HEK293 (cell line): ENCODE measurements at regions not wholly inside any gene's neighbourhood (a gene's known extent, or its start where the extent isn't known, plus 50 kb on each side); places are given as distances from the start of the nearest gene placed in this dataset.

ENCODE experiments used
- CTCF ChIA-PET: fragments of 350-600 bp; formaldehyde crosslinking; extraction: SDS; loops from one replicate; lab custom pipeline; 2021; ENCODE audit warnings: antibody characterized with exemption; lab: Yijun Ruan, JAX
- POLR2A ChIA-PET: fragments of 300-600 bp; formaldehyde crosslinking; extraction: SDS; loops from one replicate; lab custom pipeline; 2020; ENCODE audit warnings: antibody characterized with exemption, inconsistent platforms; lab: Yijun Ruan, JAX
- H3K27ac ChIP-seq: fragments of 200-500 bp; sonication (Bioruptor generic); 2 replicates; pipeline ENCODE4 v1.5.1; 2014; ENCODE audit warnings: low read depth, low read length, control low read depth, inconsistent platforms; ENCODE audit errors: extremely low read depth
- H3K36me3 ChIP-seq, 2 experiments: fragments of 200-500 bp in 1 of 2; sonication (Bioruptor generic) in 1 of 2; 1 replicate in 1 of 2; 2 replicates in 1 of 2; pipeline ENCODE4 v1.5.1; 2014 to 2017; ENCODE audit warnings: inconsistent platforms in 2 of 2, low read length in 2 of 2; ENCODE audit not compliant: control insufficient read depth in 2 of 2, insufficient read depth in 1 of 2
- H3K4me1 ChIP-seq: fragments of 200-500 bp; sonication (Bioruptor generic); 2 replicates; pipeline ENCODE4 v1.5.1; 2014; ENCODE audit warnings: mild to moderate bottlenecking, low read length, inconsistent platforms; ENCODE audit not compliant: control insufficient read depth, insufficient read depth
- H3K4me3 ChIP-seq: 2 replicates; pipeline ENCODE4 v1.5.1; 2011; ENCODE audit warnings: low read depth, mild to moderate bottlenecking, control low read depth, low read length, moderate library complexity
- H3K9me3 ChIP-seq: fragments of 200-500 bp; sonication (Bioruptor generic); 2 replicates; pipeline ENCODE4 v1.5.1; 2014; ENCODE audit warnings: low read depth, low read length, inconsistent platforms; ENCODE audit not compliant: control insufficient read depth, insufficient read depth
- ATF2 ChIP-seq: fragments of 450-650 bp; formaldehyde crosslinking; IDR thresholded peaks from 2 replicates; pipeline ENCODE4 v1.5.1; 2016; ENCODE audit warnings: missing biosample characterization, missing genetic modification characterization, low read depth
- BCL11B ChIP-seq: fragments of 450-650 bp; formaldehyde crosslinking; IDR thresholded peaks from 2 replicates; pipeline ENCODE4 v1.5.1; 2016; ENCODE audit warnings: low read depth, missing biosample characterization, missing genetic modification characterization
- EGR2 ChIP-seq: fragments of 450-650 bp; formaldehyde crosslinking; IDR thresholded peaks from 2 replicates; pipeline ENCODE4 v1.5.1; 2016; ENCODE audit warnings: low read depth, missing biosample characterization, missing genetic modification characterization
- GLI2 ChIP-seq: fragments of 450-650 bp; formaldehyde crosslinking; IDR thresholded peaks from 2 replicates; pipeline ENCODE4; 2017; ENCODE audit warnings: missing biosample characterization, missing genetic modification characterization, low read depth, borderline replicate concordance
- PATZ1 ChIP-seq: fragments of 450-650 bp; formaldehyde crosslinking; IDR thresholded peaks from 2 replicates; pipeline ENCODE4 v1.5.1; 2016; ENCODE audit warnings: missing biosample characterization, missing genetic modification characterization
- PRDM10 ChIP-seq: fragments of 450-650 bp; formaldehyde crosslinking; IDR thresholded peaks from 2 replicates; pipeline ENCODE4 v1.5.1; 2016; ENCODE audit warnings: missing biosample characterization, missing genetic modification characterization
- SP2 ChIP-seq: fragments of 450-650 bp; formaldehyde crosslinking; IDR thresholded peaks from 2 replicates; pipeline ENCODE4 v1.5.1; 2016; ENCODE audit warnings: missing biosample characterization, missing genetic modification characterization
- ZBTB11 ChIP-seq: fragments of 450-650 bp; formaldehyde crosslinking; conservative IDR thresholded peaks from 2 replicates; pipeline ENCODE4 v1.5.1; 2016; ENCODE audit warnings: low read depth, missing biosample characterization, missing genetic modification characterization
- ZBTB21 ChIP-seq: fragments of 450-650 bp; formaldehyde crosslinking; IDR thresholded peaks from 2 replicates; pipeline ENCODE4 v1.5.1; 2017; ENCODE audit warnings: missing biosample characterization, missing genetic modification characterization
- ZFHX2 ChIP-seq: fragments of 450-650 bp; formaldehyde crosslinking; conservative IDR thresholded peaks from 2 replicates; pipeline ENCODE4 v1.5.1; 2016; ENCODE audit warnings: missing biosample characterization, missing genetic modification characterization
- ZNF23 ChIP-seq: fragments of 450-650 bp; formaldehyde crosslinking; IDR thresholded peaks from 2 replicates; pipeline ENCODE4 v1.5.1; 2016; ENCODE audit warnings: missing biosample characterization, missing genetic modification characterization, borderline replicate concordance
- ZNF335 ChIP-seq: fragments of 450-650 bp; formaldehyde crosslinking; conservative IDR thresholded peaks from 2 replicates; pipeline ENCODE4 v1.5.1; 2016; ENCODE audit warnings: missing biosample characterization, missing genetic modification characterization
- ZNF362 ChIP-seq: fragments of 450-650 bp; formaldehyde crosslinking; IDR thresholded peaks from 2 replicates; pipeline ENCODE4 v1.5.1; 2016; ENCODE audit warnings: missing biosample characterization, missing genetic modification characterization
- ZNF398 ChIP-seq: fragments of 450-650 bp; formaldehyde crosslinking; IDR thresholded peaks from 2 replicates; pipeline ENCODE4 v1.5.1; 2017; ENCODE audit warnings: missing biosample characterization, missing genetic modification characterization
- ZNF561 ChIP-seq: fragments of 450-650 bp; IDR thresholded peaks from 2 replicates; pipeline ENCODE4 v1.5.1; 2018; ENCODE audit warnings: missing biosample characterization, missing genetic modification characterization, borderline replicate concordance
- ZNF629 ChIP-seq: fragments of 450-650 bp; formaldehyde crosslinking; IDR thresholded peaks from 2 replicates; pipeline ENCODE4 v1.5.1; 2017; ENCODE audit warnings: missing biosample characterization, missing genetic modification characterization
- ZNF670 ChIP-seq: fragments of 450-650 bp; formaldehyde crosslinking; IDR thresholded peaks from 2 replicates; pipeline ENCODE4 v1.5.1; 2016; ENCODE audit warnings: missing biosample characterization, missing genetic modification characterization, low read depth
- ZNF692 ChIP-seq: fragments of 450-650 bp; formaldehyde crosslinking; IDR thresholded peaks from 2 replicates; pipeline ENCODE4 v1.5.1; 2016; ENCODE audit warnings: missing biosample characterization, missing genetic modification characterization
- ZSCAN23 ChIP-seq: fragments of 450-650 bp; formaldehyde crosslinking; IDR thresholded peaks from 2 replicates; pipeline ENCODE4 v1.5.1; 2016; ENCODE audit warnings: missing biosample characterization, missing genetic modification characterization
- ZSCAN4 ChIP-seq: fragments of 450-650 bp; formaldehyde crosslinking; IDR thresholded peaks from 2 replicates; pipeline ENCODE4 v1.5.1; 2017; ENCODE audit warnings: missing biosample characterization, missing genetic modification characterization

GRCh38 chr3:72593881-72594397 lies 254.3 kb downstream of the SHQ1 start:
- ChIA-PET CTCF (interaction anchor here (0.7 kb wide), 1 partner anchor 14 kb away, joined by 3 read pairs; no protein-coding TSS in a partner anchor), POLR2A (no interaction called here)
- H3K4me1 ChIP-seq: peaks cover 4% of the 10 kb centered on the region; the same call in 1 of the 2 replicates
- peak; percentile 64 for TF ChIP-seq ZFHX2 (tag by site-specific recombination)
- TF ChIP-seq ZNF23 (tag by site-specific recombination): no peak
- TF ChIP-seq EGR2 (tag by site-specific recombination): 0 out of 2 replicates have a peak, but pooled peaks have one; percentile 21
- TF ChIP-seq PRDM10 (tag by site-specific recombination): peak; percentile 83
- TF ChIP-seq PATZ1 (tag by site-specific recombination): 0 out of 2 replicates have a peak, but pooled peaks have one; percentile 40
- TF ChIP-seq ZNF335 (tag by site-specific recombination): peak; percentile 66
- peak; percentile 90 for TF ChIP-seq ZNF398 (tag by site-specific recombination)
- TF ChIP-seq ZNF670: no peak
- peak; percentile 30 for TF ChIP-seq SP2
- TF ChIP-seq ZSCAN23: no peak
- peak; percentile 30; the same call in 1 of the 2 replicates for TF ChIP-seq ZNF692 (tag by site-specific recombination)
- TF ChIP-seq ZBTB11 (tag by site-specific recombination): peak; percentile 40; the same call in 1 of the 2 replicates
- no peak for TF ChIP-seq BCL11B (tag by site-specific recombination)
- no peak for TF ChIP-seq ZNF561 (tag by site-specific recombination)
- peak; percentile 81; the same call in 1 of the 2 replicates for TF ChIP-seq ZBTB21 (tag by site-specific recombination)
- no peak for TF ChIP-seq ZNF362
- TF ChIP-seq ZSCAN4 (tag by site-specific recombination): no peak
- TF ChIP-seq GLI2 (tag by site-specific recombination): no peak
- peak; percentile 56 for TF ChIP-seq ZNF629 (tag by site-specific recombination)
- TF ChIP-seq ATF2 (tag by site-specific recombination): peak; percentile 78

More at GRCh38 chr3:72593881-72594397, 254.3 kb downstream of the SHQ1 start:
- Histone ChIP-seq H3K36me3 (no peaks in the 10 kb centered on the region), H3K4me3 (no peak overlapping the region), H3K9me3 (no peaks in the 10 kb centered on the region), H3K27ac (no peak overlapping the region)
